HepG2 (cell line): ENCODE measurements at regions not wholly inside any gene's neighbourhood (a gene's known extent, or its start where the extent isn't known, plus 50 kb on each side); places are given as distances from the start of the nearest gene placed in this dataset.

Source experiments
- ATAC-seq: fragments of 200-7000 bp; cut with Tn5 transposase; 3 replicates; pipeline ENCODE4 v1.9.1; 2020; ENCODE audit warnings: mild to moderate bottlenecking, moderate library complexity
- BruUV-seq: library from RNA; stranded (reverse); fragments of 400-500 nt; replicated peaks from 2 replicates; lab custom pipeline; 2021; lab: Mats Ljungman, UMichigan
- CTCF ChIA-PET: fragments of 300-600 bp; formaldehyde crosslinking; extraction: SDS; loops from one replicate; lab custom pipeline; 2021; ENCODE audit warnings: low total read pairs, inconsistent platforms, low intra/inter-chr PET ratio; lab: Yijun Ruan, JAX
- POLR2A ChIA-PET: fragments of 350-600 bp; sonication (Branson Sonifier 250); formaldehyde crosslinking; loops from one replicate; lab custom pipeline; 2020; ENCODE audit warnings: antibody characterized with exemption, inconsistent platforms; lab: Yijun Ruan, JAX
- DNase-seq: peaks from one replicate; pipeline ENCODE4 v3.0.0-alpha.2; 2015; ENCODE audit warnings: low spot score
- FAIRE-seq: peaks from 3 replicates; lab custom pipeline; 2011; peaks lifted over from hg19 to GRCh38; lab: Jason Lieb, UNC
- H2AFZ ChIP-seq: one replicate; pipeline ENCODE4 v1.6.1; 2011; ENCODE audit warnings: low read length, inconsistent platforms
- H3K27ac ChIP-seq: fragments of 300-600 bp; 3 replicates; pipeline ENCODE4 v1.8.0; 2011; ENCODE audit warnings: mixed run types, mild to moderate bottlenecking, mixed read lengths, low read length, inconsistent platforms; ENCODE audit not compliant: insufficient read depth; ENCODE audit errors: extremely low read length
- H3K27me3 ChIP-seq, 2 experiments: fragments of 200-600 bp in 1 of 2; 2 replicates in 1 of 2; 3 replicates in 1 of 2; pipeline versions ENCODE4 v1.6.0 to v1.8.0; 2011; ENCODE audit warnings: low read length in 2 of 2, mild to moderate bottlenecking in 2 of 2, moderate library complexity in 2 of 2, inconsistent platforms in 1 of 2; ENCODE audit not compliant: insufficient read depth in 2 of 2, control insufficient read depth in 1 of 2
- H3K36me3 ChIP-seq, 2 experiments: fragments of 200-600 bp in 1 of 2; replicated peaks in 1 of 2; 2 replicates in 1 of 2; 3 replicates in 1 of 2; pipeline versions ENCODE4 v1.5.1 to v1.8.0; 2011; ENCODE audit warnings: low read length in 2 of 2, inconsistent platforms in 1 of 2; ENCODE audit not compliant: insufficient read depth in 2 of 2, control insufficient read depth in 1 of 2
- H3K4me1 ChIP-seq: 2 replicates; pipeline ENCODE4 v1.5.1; 2012; ENCODE audit warnings: low read length, inconsistent platforms; ENCODE audit not compliant: insufficient read depth
- H3K4me2 ChIP-seq: 2 replicates; pipeline ENCODE4 v1.6.0; 2011; ENCODE audit warnings: low read depth, low read length, inconsistent platforms
- H3K4me3 ChIP-seq, 3 experiments: fragments of 200-600 bp in 1 of 3; sonication (generic), shearing (Covaris generic) in 1 of 3; replicated peaks in 1 of 3; 2 replicates each; pipeline ENCODE4 v1.5.1; 2011 to 2016; ENCODE audit warnings: low read length in 3 of 3, inconsistent platforms in 2 of 3, low read depth in 2 of 3, mild to moderate bottlenecking in 2 of 3, control low read depth in 1 of 3, mixed read lengths in 1 of 3; ENCODE audit not compliant: insufficient read depth in 1 of 3
- H3K79me2 ChIP-seq: one replicate; pipeline ENCODE4 v1.6.1; 2011; ENCODE audit warnings: low read length, inconsistent platforms; ENCODE audit not compliant: insufficient read depth
- H3K9ac ChIP-seq: 2 replicates; pipeline ENCODE4 v1.6.0; 2011; ENCODE audit warnings: mild to moderate bottlenecking, low read depth, low read length, inconsistent platforms; ENCODE audit not compliant: insufficient read depth
- H3K9me3 ChIP-seq: 2 replicates; pipeline ENCODE4 v1.5.1; 2012; ENCODE audit warnings: mild to moderate bottlenecking, low read length
- H4K20me1 ChIP-seq: 2 replicates; pipeline ENCODE4 v1.6.0; 2011; ENCODE audit warnings: inconsistent platforms, mild to moderate bottlenecking, low read length, moderate library complexity; ENCODE audit not compliant: insufficient read depth
- DNMT3B ChIP-seq: conservative IDR thresholded peaks from 2 replicates; pipeline ENCODE4 v1.6.1; 2016; ENCODE audit warnings: missing biosample characterization, control low read depth
- FOSL1 ChIP-seq: sonication (generic); formaldehyde crosslinking; IDR thresholded peaks from 2 replicates; pipeline ENCODE4 v1.9.0; 2021; ENCODE audit warnings: missing genetic modification reagents, borderline replicate concordance
- GABPB1 ChIP-seq: IDR thresholded peaks from 2 replicates; pipeline ENCODE4 v1.6.1; 2016; ENCODE audit warnings: mild to moderate bottlenecking, missing genetic modification reagents, moderate library complexity, missing compliant biosample characterization
- HOXA5 ChIP-seq: sonication (generic); formaldehyde crosslinking; IDR thresholded peaks from 2 replicates; pipeline ENCODE4 v1.4.0; 2020; ENCODE audit warnings: missing genetic modification reagents
- HOXA9 ChIP-seq: sonication (generic); formaldehyde crosslinking; IDR thresholded peaks from 2 replicates; pipeline ENCODE4 v1.8.1; 2022; ENCODE audit warnings: missing genetic modification reagents, mild to moderate bottlenecking, moderate library complexity, borderline replicate concordance
- JUNB ChIP-seq: sonication (generic); formaldehyde crosslinking; IDR thresholded peaks from 2 replicates; pipeline ENCODE4 v1.8.0; 2022; ENCODE audit warnings: missing genetic modification reagents, mild to moderate bottlenecking, borderline replicate concordance
- MAFF ChIP-seq: IDR thresholded peaks from 2 replicates; pipeline ENCODE4 v1.6.1; 2011; ENCODE audit warnings: low read depth, low read length, improper control_type of control experiment
- MYNN ChIP-seq: sonication (generic); formaldehyde crosslinking; IDR thresholded peaks from 2 replicates; pipeline ENCODE4 v1.4.0; 2020; ENCODE audit warnings: mild to moderate bottlenecking, low read depth, missing genetic modification reagents
- POLR2AphosphoS2 ChIP-seq: IDR thresholded peaks from 2 replicates; pipeline ENCODE4 v1.6.1; 2011; ENCODE audit warnings: low read depth, low read length, improper control_type of control experiment
- SMAD3 ChIP-seq: sonication (generic); formaldehyde crosslinking; IDR thresholded peaks from 2 replicates; pipeline ENCODE4 v1.4.0; 2020; ENCODE audit warnings: missing genetic modification reagents
- SRY ChIP-seq: sonication (generic); formaldehyde crosslinking; IDR thresholded peaks from 2 replicates; pipeline ENCODE4 v1.8.0; 2022; ENCODE audit warnings: mild to moderate bottlenecking, missing genetic modification reagents
- TBX3 ChIP-seq: fragments of 450-650 bp; IDR thresholded peaks from 2 replicates; pipeline ENCODE4 v1.6.1; 2017; ENCODE audit warnings: antibody characterized with exemption, mild to moderate bottlenecking, inconsistent platforms, borderline replicate concordance
- TOPORS ChIP-seq: sonication (generic); formaldehyde crosslinking; IDR thresholded peaks from 2 replicates; pipeline ENCODE4 v1.8.0; 2023; ENCODE audit warnings: mild to moderate bottlenecking, missing genetic modification reagents
- ZFP36 ChIP-seq: fragments of 150-350 bp; IDR thresholded peaks from 2 replicates; pipeline ENCODE4 v1.6.1; 2018; ENCODE audit warnings: borderline replicate concordance, low read length, low read depth; ENCODE audit not compliant: partially characterized antibody
- ZNF230 ChIP-seq: sonication (generic); formaldehyde crosslinking; IDR thresholded peaks from 2 replicates; pipeline ENCODE4 v1.4.0; 2020; ENCODE audit warnings: mild to moderate bottlenecking, missing genetic modification reagents
- ZNF556 ChIP-seq: sonication (generic); formaldehyde crosslinking; IDR thresholded peaks from 2 replicates; pipeline ENCODE4 v1.4.0; 2020; ENCODE audit warnings: mild to moderate bottlenecking, missing genetic modification reagents, borderline replicate concordance
- ZNF598 ChIP-seq: sonication (generic); formaldehyde crosslinking; IDR thresholded peaks from 2 replicates; pipeline ENCODE4 v1.5.1; 2020; ENCODE audit warnings: mild to moderate bottlenecking, missing genetic modification reagents, borderline replicate concordance
- ZSCAN20 ChIP-seq: sonication (generic); formaldehyde crosslinking; IDR thresholded peaks from 2 replicates; pipeline ENCODE4 v1.4.0; 2020; ENCODE audit warnings: missing genetic modification reagents, mild to moderate bottlenecking, borderline replicate concordance
- WGBS: methylation state at CpG from one replicate; pipeline ENCODE4 v1.1.6; 2017; ENCODE audit warnings: low lambda C conversion rate; 5-methylcytosine and 5-hydroxymethylcytosine counted together
- in situ Hi-C: cut with HindIII; loops from 2 replicates; pipeline ENCODE4 v1.10.0; 2017; ENCODE audit warnings: low pct_unique_long_range_greater_than_20kb; ENCODE audit not compliant: extremely low pct_ligation_motif_present
- intact Hi-C: fragments of 100-400 bp; cut with micrococcal nuclease; formaldehyde crosslinking; loops from one replicate; pipeline ENCODE4 v1.10.0; 2022; ENCODE audit not compliant: unreplicated experiment
- TF ChIP-seq, protein P1 (sequence below): sonication (generic); formaldehyde crosslinking; IDR thresholded peaks from 2 replicates; pipeline ENCODE4 v1.4.0; 2020; ENCODE audit warnings: low read depth, mild to moderate bottlenecking, missing genetic modification reagents
- TF ChIP-seq, protein P2 (sequence below): IDR thresholded peaks from 2 replicates; pipeline ENCODE4 v1.6.1; 2016; ENCODE audit warnings: missing compliant biosample characterization, missing genetic modification reagents, borderline replicate concordance

DNA sequence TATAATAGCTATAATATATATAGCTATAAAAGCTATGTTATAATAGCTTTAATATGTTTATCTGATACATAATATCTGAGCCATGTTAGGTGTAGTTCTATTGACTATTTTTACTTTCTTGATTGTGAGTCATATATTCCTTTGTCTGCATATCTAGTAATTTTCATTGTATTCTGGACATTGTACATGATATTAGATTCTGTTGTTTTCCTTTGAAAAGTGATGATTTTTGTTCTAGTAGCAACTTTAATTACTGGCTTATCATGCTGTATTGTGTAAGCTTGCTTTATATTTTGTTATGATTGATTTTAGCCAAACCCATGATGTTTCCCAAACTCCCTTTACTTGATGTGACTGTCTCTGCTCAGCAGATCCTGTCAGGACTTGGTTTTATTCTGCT is 125.7 kb upstream of the TCF4 start:
- in situ Hi-C loops = no loop called here
- Histone ChIP-seq H3K9me3 (peaks cover 34% of the 10 kb centered on the region), H3K4me1 (no peaks in the 10 kb centered on the region), H3K4me3 (no peak overlapping the region), H3K36me3 (no peaks in the 10 kb centered on the region), H2AFZ (no peak overlapping the region), H3K79me2 (no peaks in the 10 kb centered on the region), H3K27me3 (no peaks in the 10 kb centered on the region)
- ATAC-seq = no peak
- BruUV-seq = no TSS peak
- TF ChIP-seq SRY (no peak), MYNN (no peak), FOSL1 (CRISPR knock-in tag) (no peak), MAFF (no peak), ZNF598 (no peak), ZFP36 (no peak), JUNB (CRISPR knock-in tag) (no peak), SMAD3 (no peak)
- TF ChIP-seq, protein P1, sequence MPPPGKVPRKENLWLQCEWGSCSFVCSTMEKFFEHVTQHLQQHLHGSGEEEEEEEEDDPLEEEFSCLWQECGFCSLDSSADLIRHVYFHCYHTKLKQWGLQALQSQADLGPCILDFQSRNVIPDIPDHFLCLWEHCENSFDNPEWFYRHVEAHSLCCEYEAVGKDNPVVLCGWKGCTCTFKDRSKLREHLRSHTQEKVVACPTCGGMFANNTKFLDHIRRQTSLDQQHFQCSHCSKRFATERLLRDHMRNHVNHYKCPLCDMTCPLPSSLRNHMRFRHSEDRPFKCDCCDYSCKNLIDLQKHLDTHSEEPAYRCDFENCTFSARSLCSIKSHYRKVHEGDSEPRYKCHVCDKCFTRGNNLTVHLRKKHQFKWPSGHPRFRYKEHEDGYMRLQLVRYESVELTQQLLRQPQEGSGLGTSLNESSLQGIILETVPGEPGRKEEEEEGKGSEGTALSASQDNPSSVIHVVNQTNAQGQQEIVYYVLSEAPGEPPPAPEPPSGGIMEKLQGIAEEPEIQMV (CRISPR knock-in tag) = no peak
- TF ChIP-seq, all 625 proteins: peak for 0
- Histone ChIP-seq H3K4me2 (no peak overlapping the region), H4K20me1 (no peaks in the 10 kb centered on the region), H3K27ac (no peak overlapping the region), H3K9ac (no peak overlapping the region)
- POLR2A ChIA-PET = no interaction called here
- intact Hi-C loops = no loop called here
- DNase-seq (no peak), FAIRE-seq (no peak)
- CTCF ChIA-PET = no interaction called here

DNA sequence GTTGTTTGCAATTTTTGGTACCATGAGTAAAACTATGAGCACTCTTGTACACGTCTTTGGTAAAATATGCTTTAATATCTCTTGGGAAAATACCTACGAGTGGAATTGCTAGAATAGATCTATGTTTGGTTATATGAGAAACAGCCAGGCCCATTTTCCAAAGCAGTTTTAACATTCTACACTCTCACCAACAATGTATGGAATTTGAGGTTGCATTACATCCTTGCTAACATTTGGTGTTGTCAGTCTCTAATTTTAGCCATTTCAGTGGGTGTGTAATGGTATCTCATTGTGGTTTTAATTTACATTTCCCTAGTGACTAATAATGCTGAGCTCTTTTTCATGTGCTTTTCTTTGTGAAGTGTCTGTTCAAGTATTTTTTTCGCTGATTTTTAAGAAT is 118.9 kb upstream of the TCF4 start:
- H3K36me3 ChIP-seq = no peaks in the 10 kb centered on the region
- intact Hi-C loops = no loop called here
- no peak for DNase-seq
- ATAC-seq = no peak
- no peaks in the 10 kb centered on the region for H3K79me2 ChIP-seq
- H3K9me3 ChIP-seq = peaks cover 62% of the 10 kb centered on the region
- WGBS = 2% methylated on average over 3 of the region's 3 CpGs
- no peaks in the 10 kb centered on the region for H3K4me1 ChIP-seq
- no peak overlapping the region for H3K9ac ChIP-seq
- FAIRE-seq = no peak
- no peak overlapping the region for H3K4me3 ChIP-seq
- in situ Hi-C loops = no loop called here
- no peaks in the 10 kb centered on the region for H4K20me1 ChIP-seq
- POLR2A ChIA-PET = no interaction called here
- CTCF ChIA-PET = no interaction called here
- BruUV-seq = no TSS peak
- no peaks in the 10 kb centered on the region for H3K27me3 ChIP-seq
- no peak overlapping the region for H3K27ac ChIP-seq
- H2AFZ ChIP-seq = no peak overlapping the region
- H3K4me2 ChIP-seq = no peak overlapping the region
- no peak for TF ChIP-seq HOXA5 (CRISPR knock-in tag)
- no peak for TF ChIP-seq TOPORS (CRISPR knock-in tag)
- no peak for TF ChIP-seq POLR2AphosphoS2
- TF ChIP-seq, protein P2, sequence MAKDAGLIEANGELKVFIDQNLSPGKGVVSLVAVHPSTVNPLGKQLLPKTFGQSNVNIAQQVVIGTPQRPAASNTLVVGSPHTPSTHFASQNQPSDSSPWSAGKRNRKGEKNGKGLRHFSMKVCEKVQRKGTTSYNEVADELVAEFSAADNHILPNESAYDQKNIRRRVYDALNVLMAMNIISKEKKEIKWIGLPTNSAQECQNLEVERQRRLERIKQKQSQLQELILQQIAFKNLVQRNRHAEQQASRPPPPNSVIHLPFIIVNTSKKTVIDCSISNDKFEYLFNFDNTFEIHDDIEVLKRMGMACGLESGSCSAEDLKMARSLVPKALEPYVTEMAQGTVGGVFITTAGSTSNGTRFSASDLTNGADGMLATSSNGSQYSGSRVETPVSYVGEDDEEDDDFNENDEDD = no peak
- no peak for TF ChIP-seq HOXA9
- no peak for TF ChIP-seq TBX3
- TF ChIP-seq ZSCAN20 = no peak
- TF ChIP-seq ZNF556 = no peak
- no peak for TF ChIP-seq ZNF230 (CRISPR knock-in tag)
- no peak for TF ChIP-seq GABPB1 (CRISPR knock-in tag)
- no peak for TF ChIP-seq DNMT3B
